ENCODE measurements at regions not wholly inside any gene's neighbourhood (a gene's known extent, or its start where the extent isn't known, plus 50 kb on each side); places are given as distances from the start of the nearest gene placed in this dataset.

DNA sequence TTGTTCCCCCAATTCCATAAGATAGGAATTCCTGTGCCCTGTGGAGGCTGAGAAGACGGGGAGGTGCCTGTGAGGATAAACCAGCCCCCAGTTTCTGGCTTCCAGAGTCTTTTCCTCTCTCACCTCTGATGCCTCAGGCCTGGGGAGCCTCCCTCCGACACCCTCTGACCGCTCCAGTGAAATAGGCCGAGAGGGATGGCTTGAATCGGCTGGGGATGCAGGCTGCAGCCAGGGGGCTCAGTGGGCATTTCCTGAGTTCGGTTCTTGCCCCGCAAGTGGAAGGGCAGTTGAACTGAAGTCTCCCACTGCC is 339.4 kb downstream of the SEC14L1 start:
- Histone ChIP-seq H3K4me1 (ENCODE audit: control insufficient read depth, insufficient read depth, low read length) (peaks cover 55% of the 10 kb centered on the region), H3K9me3 (ENCODE audit: control insufficient read depth, insufficient read depth, low read depth, low read length) (peaks cover 3% of the 10 kb centered on the region; the same call in 1 of the 2 replicates), H3K27ac (ENCODE audit: low read depth, low read length) (peak overlapping the region; percentile 81), H3K4me3 (ENCODE audit: low read depth, low read length) (no peak overlapping the region), H3K9ac (ENCODE audit: low read length) (peak overlapping the region; percentile 29), H3K36me3 (ENCODE audit: control insufficient read depth, insufficient read depth, low read length) (peaks cover 32% of the 10 kb centered on the region), H3K27me3 (ENCODE audit: control insufficient read depth, insufficient read depth, low read length) (no peaks in the 10 kb centered on the region)

DNA sequence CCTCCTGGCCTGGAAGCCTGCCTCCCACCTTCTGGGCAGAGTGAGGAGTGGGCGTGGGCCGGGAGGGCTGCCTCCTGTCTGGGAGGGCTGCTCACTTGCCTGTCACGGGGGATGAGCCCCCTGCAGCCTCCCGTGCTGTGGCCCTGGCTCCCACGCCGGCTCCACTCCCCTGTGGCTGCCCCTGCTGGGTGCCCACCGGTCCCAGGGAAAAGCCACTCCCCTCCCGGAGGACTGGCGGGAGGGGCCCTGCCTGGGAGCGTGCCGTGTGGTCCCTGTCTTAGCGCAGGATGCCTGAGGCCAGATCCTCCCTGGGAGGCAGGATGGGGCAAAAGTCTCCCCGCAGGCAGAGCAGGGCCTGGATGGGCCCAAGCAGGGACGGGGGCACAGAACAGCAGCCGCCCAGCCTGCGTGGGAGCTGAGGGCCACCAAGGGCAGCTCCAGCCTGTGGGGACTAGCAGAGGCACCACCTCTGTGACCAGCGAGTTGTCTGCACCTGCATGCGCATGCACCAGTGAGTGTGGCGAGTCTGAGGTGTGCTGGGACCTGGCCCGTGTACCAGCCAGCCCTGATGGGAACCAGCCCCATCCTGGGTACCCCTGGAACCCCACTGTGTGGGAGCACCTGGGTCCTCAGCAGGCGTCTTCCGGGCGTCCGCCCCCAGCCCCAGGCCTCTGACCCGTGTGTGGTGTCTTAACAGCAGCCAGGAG is 339.9 kb downstream of the SEC14L1 start:
- Histone ChIP-seq H3K4me3 (ENCODE audit: low read depth, low read length) (no peak overlapping the region), H3K27ac (ENCODE audit: low read depth, low read length) (peak overlapping the region; percentile 81), H3K36me3 (ENCODE audit: control insufficient read depth, insufficient read depth, low read length) (peaks cover 35% of the 10 kb centered on the region), H3K9ac (ENCODE audit: low read length) (peak overlapping the region; percentile 29), H3K4me1 (ENCODE audit: control insufficient read depth, insufficient read depth, low read length) (peaks cover 50% of the 10 kb centered on the region), H3K9me3 (ENCODE audit: control insufficient read depth, insufficient read depth, low read depth, low read length) (peaks cover 3% of the 10 kb centered on the region; the same call in 1 of the 2 replicates), H3K27me3 (ENCODE audit: control insufficient read depth, insufficient read depth, low read length) (no peaks in the 10 kb centered on the region)

DNA sequence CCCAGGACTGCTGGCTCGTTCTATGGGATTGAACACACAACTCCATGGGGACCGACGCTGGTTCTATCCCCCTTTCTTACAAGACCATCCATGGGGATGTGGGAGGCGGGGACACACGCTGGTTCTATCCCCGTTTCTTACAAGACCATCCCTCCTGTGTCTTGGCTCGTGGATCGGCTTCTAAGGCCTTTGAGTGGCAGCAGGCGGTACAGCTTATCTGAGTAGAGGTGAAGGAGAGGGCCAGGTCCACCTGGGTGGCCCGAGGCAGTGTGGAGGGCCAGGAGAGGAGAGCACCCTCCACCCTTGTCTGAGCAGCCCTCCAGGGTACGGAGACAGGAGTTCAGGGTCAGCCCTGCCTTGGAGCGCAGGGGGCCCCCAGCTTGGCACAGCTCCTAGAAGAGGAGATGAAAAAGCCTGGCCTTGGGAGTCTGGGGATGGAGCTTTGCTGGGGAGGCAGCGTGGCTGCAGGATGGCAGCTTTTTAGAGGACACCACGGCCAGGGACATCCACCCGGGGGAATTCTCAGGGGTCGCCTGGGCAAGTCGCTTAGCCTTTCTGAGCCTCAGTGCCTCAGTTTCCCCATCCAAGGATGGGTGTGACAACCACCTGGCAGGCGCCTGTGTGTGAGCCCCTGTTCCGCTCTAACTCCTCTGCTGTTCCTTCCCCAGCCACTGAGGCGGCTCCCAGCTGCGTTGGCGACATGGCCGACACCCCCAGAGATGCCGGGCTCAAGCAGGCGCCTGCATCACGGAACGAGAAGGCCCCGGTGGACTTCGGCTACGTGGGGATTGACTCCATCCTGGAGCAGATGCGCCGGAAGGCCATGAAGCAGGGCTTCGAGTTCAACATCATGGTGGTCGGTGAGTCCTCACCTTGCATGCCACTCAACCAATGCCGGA is 341.0 kb downstream of the SEC14L1 start:
- Histone ChIP-seq H3K9me3 (ENCODE audit: control insufficient read depth, insufficient read depth, low read depth, low read length) (peaks cover 3% of the 10 kb centered on the region; the same call in 1 of the 2 replicates), H3K27me3 (ENCODE audit: control insufficient read depth, insufficient read depth, low read length) (no peaks in the 10 kb centered on the region), H3K36me3 (ENCODE audit: control insufficient read depth, insufficient read depth, low read length) (peaks cover 39% of the 10 kb centered on the region), H3K9ac (ENCODE audit: low read length) (no peak overlapping the region), H3K27ac (ENCODE audit: low read depth, low read length) (no peak overlapping the region), H3K4me3 (ENCODE audit: low read depth, low read length) (no peak overlapping the region), H3K4me1 (ENCODE audit: control insufficient read depth, insufficient read depth, low read length) (peaks cover 40% of the 10 kb centered on the region)

DNA sequence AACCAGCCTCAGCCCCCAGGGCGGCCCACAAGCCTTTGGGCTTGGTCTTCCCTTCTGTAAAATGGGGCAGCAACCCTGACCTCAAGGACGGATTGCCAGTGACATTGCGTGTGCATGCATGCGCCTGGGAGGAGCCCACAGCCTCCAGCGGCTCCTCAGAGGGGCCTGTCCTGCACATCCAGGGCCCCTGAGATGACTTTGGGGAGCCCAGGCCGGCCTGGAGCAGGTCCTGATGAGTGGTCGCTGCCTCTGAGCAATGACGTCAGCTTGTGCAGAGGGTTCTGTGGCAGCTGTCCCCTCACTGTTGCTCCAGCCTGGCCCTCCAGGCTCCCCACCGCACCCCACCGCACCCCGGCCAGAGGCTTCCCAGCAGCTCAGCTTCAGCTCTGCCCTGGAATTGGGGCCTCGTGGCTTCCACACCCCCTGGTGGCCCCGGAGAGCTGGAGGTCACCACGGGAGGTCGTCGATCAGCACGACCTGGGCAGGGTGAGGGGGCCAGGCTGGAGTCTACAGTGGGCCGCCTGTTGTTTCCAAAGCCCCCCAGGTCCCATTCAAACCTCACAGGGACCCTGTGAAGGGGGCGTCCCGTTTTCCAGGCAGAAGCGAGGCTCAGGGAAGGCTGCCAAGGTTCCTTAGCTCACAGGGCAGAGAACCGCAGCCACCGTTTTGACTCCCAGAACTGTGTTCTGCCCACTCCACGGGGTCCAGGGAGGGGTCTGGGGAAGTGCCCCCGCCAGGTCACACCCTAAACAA is 341.8 kb downstream of the SEC14L1 start:
- no peak overlapping the region for H3K27ac ChIP-seq (ENCODE audit: low read depth, low read length)
- H3K9ac ChIP-seq (ENCODE audit: low read length): no peak overlapping the region
- H3K27me3 ChIP-seq (ENCODE audit: control insufficient read depth, insufficient read depth, low read length): no peaks in the 10 kb centered on the region
- H3K9me3 ChIP-seq (ENCODE audit: control insufficient read depth, insufficient read depth, low read depth, low read length): peaks cover 3% of the 10 kb centered on the region; the same call in 1 of the 2 replicates
- H3K4me3 ChIP-seq (ENCODE audit: low read depth, low read length): no peak overlapping the region
- H3K4me1 ChIP-seq (ENCODE audit: control insufficient read depth, insufficient read depth, low read length): peaks cover 31% of the 10 kb centered on the region
- H3K36me3 ChIP-seq (ENCODE audit: control insufficient read depth, insufficient read depth, low read length): peaks cover 47% of the 10 kb centered on the region

DNA sequence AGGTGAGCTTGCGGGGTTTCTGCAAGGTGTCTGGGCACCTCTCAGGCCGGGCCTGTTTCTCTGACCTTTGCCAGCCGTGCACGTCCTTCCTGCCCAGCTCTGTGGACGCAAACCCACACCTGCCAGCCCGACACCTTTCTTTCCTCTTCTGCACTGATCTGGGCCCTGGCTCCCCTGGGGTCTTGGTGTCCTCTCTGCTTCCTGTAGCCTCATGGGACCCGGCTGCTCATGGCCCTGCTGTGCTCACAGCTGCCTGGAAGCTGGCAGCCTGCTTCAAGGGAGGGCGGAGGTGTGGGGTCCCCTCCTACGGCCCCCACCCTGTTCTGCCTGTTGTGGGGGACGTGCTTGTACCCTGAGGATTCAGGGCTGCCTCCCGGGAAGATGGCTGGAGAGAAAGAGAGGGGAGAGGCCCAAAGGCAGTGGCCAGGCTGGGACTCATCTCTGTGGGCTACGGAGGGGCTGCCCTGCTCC is 342.4 kb downstream of the SEC14L1 start:
- Histone ChIP-seq H3K27ac (ENCODE audit: low read depth, low read length) (no peak overlapping the region), H3K27me3 (ENCODE audit: control insufficient read depth, insufficient read depth, low read length) (no peaks in the 10 kb centered on the region), H3K36me3 (ENCODE audit: control insufficient read depth, insufficient read depth, low read length) (peaks cover 53% of the 10 kb centered on the region)

DNA sequence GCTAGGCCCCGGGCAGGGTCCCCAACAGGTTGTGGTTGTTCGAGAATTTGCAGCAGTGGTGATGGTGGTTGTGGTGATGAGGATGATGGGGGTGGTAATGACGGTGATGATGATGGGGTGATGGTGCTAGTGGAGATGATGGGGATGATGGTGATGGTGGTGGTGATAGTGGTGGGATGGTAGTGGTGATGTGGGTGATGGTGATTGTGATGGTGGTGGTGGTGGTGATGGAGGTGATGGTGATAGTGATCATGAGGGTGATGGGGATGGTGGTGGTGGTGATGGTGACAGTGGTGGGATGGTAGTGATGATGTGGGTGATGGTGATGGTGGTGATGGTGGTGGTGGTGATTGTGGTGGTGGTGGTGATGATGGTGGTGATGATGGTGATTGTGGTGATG is 343.3 kb downstream of the SEC14L1 start:
- Histone ChIP-seq H3K4me3 (ENCODE audit: low read depth, low read length) (no peak overlapping the region), H3K9ac (ENCODE audit: low read length) (no peak overlapping the region), H3K27me3 (ENCODE audit: control insufficient read depth, insufficient read depth, low read length) (no peaks in the 10 kb centered on the region), H3K36me3 (ENCODE audit: control insufficient read depth, insufficient read depth, low read length) (peaks cover 63% of the 10 kb centered on the region), H3K4me1 (ENCODE audit: control insufficient read depth, insufficient read depth, low read length) (peaks cover 22% of the 10 kb centered on the region), H3K27ac (ENCODE audit: low read depth, low read length) (no peak overlapping the region), H3K9me3 (ENCODE audit: control insufficient read depth, insufficient read depth, low read depth, low read length) (peaks cover 3% of the 10 kb centered on the region; the same call in 1 of the 2 replicates)

More for the DNA sequence above, 342.4 kb downstream of the SEC14L1 start:
- no peak overlapping the region for H3K4me3 ChIP-seq (ENCODE audit: low read depth, low read length)
- no peak overlapping the region for H3K9ac ChIP-seq (ENCODE audit: low read length)
- H3K9me3 ChIP-seq (ENCODE audit: control insufficient read depth, insufficient read depth, low read depth, low read length): peaks cover 3% of the 10 kb centered on the region; the same call in 1 of the 2 replicates
- peaks cover 27% of the 10 kb centered on the region for H3K4me1 ChIP-seq (ENCODE audit: control insufficient read depth, insufficient read depth, low read length)

DNA sequence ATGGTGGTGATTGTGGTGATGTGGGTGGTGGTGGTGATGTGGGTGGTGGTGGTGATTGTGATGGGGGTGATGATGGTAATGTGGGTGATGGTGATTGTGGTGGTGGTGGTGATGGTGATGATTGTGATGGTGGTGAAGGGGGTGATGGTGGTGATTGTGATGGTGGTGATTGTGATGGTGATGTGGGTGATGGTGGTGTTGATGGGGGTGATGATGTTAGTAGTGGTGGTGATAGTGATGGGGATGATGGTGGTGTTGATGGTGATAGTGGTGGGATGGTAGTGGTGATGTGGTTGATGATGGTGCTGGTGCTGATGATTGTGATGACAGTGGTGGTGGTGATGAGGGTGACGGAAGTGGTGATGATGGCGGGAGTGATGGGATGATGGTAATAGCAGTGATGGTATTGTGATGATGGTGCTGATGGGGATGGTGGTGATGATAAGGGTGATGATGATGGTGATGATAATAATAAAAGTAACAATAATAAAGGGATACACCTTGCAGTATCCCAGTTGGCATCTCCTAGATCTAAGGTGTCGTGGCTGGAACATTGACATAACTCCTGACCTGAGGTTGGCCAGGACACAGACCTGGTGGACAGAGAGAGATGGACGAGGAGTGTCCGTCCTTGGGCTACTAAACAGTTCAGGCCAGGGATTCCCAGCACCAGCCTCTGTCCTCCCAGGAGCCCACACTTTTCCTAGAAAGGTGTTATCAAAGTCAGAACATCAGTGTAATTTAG is 344.5 kb downstream of the SEC14L1 start:
- H3K4me1 ChIP-seq (ENCODE audit: control insufficient read depth, insufficient read depth, low read length): peaks cover 12% of the 10 kb centered on the region
- H3K36me3 ChIP-seq (ENCODE audit: control insufficient read depth, insufficient read depth, low read length): peaks cover 74% of the 10 kb centered on the region
- no peaks in the 10 kb centered on the region for H3K27me3 ChIP-seq (ENCODE audit: control insufficient read depth, insufficient read depth, low read length)
- no peak overlapping the region for H3K9ac ChIP-seq (ENCODE audit: low read length)
- H3K4me3 ChIP-seq (ENCODE audit: low read depth, low read length): no peak overlapping the region
- H3K27ac ChIP-seq (ENCODE audit: low read depth, low read length): no peak overlapping the region
- H3K9me3 ChIP-seq (ENCODE audit: control insufficient read depth, insufficient read depth, low read depth, low read length): peaks cover 3% of the 10 kb centered on the region; the same call in 1 of the 2 replicates

DNA sequence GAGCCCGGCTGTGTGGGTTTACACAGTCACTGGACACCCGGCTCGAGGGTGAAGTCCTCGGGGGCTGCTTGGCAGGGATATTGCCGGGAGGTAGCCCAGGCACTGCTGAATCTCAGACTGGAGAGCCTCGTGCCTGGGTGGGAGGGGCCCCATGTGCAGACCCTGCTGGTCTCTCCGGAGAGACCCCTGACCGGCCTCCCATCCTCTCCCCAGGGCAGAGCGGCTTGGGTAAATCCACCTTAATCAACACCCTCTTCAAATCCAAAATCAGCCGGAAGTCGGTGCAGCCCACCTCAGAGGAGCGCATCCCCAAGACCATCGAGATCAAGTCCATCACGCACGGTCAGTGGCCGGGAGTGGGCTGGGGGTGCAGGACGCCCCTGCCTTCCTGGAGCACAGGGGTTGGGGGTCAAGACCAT is 346.5 kb downstream of the SEC14L1 start:
- Histone ChIP-seq H3K36me3 (ENCODE audit: control insufficient read depth, insufficient read depth, low read length) (peaks cover 85% of the 10 kb centered on the region), H3K9ac (ENCODE audit: low read length) (no peak overlapping the region), H3K4me1 (ENCODE audit: control insufficient read depth, insufficient read depth, low read length) (no peaks in the 10 kb centered on the region), H3K9me3 (ENCODE audit: control insufficient read depth, insufficient read depth, low read depth, low read length) (peaks cover 3% of the 10 kb centered on the region; the same call in 1 of the 2 replicates), H3K27me3 (ENCODE audit: control insufficient read depth, insufficient read depth, low read length) (no peaks in the 10 kb centered on the region), H3K4me3 (ENCODE audit: low read depth, low read length) (no peak overlapping the region), H3K27ac (ENCODE audit: low read depth, low read length) (no peak overlapping the region)

DNA sequence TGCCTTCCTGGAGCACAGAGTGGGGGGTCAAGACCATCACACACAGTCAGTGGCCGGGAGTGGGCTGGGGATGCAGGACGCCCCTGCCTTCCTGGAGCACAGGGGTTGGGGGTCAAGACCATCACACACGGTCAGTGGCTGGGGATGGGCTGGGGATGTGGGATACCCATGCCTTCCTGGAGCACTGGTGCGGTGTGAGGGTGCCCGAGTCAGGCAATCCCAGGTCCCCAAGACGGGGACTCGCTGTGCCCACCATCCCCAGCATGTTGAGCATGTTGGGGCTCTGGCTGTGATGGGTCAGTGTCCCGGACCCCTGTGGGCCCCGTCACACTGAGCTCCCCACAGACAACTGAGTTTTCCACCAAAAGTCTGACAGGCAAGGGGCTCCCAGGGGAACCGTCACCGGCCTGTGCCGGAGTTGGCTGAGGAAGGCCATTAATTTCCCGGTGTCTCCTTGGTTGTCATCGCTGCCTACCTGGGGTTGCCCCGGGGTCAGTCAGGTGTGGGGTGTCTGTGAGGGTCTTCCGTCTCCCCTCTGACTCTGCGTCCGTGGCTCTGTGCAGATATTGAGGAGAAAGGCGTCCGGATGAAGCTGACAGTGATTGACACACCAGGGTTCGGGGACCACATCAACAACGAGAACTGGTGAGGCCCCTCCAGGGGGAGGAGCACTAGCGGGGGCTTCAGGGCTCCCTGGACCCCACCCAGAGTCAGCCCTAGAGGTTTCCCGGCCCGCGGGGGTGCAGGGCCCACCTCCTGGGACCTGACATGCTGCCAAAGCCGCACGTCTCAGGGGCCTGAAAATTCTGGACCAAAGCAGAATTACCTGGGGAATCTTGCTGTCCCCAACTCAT is 347.1 kb downstream of the SEC14L1 start:
- H3K4me1 ChIP-seq (ENCODE audit: control insufficient read depth, insufficient read depth, low read length): no peaks in the 10 kb centered on the region
- H3K9ac ChIP-seq (ENCODE audit: low read length): no peak overlapping the region
- no peaks in the 10 kb centered on the region for H3K27me3 ChIP-seq (ENCODE audit: control insufficient read depth, insufficient read depth, low read length)
- no peak overlapping the region for H3K27ac ChIP-seq (ENCODE audit: low read depth, low read length)
- H3K9me3 ChIP-seq (ENCODE audit: control insufficient read depth, insufficient read depth, low read depth, low read length): peaks cover 3% of the 10 kb centered on the region; the same call in 1 of the 2 replicates
- H3K36me3 ChIP-seq (ENCODE audit: control insufficient read depth, insufficient read depth, low read length): peaks cover 85% of the 10 kb centered on the region
- H3K4me3 ChIP-seq (ENCODE audit: low read depth, low read length): no peak overlapping the region
